HL-60 (cell line): ENCODE measurements at regions not wholly inside any gene's neighbourhood (a gene's known extent, or its start where the extent isn't known, plus 50 kb on each side); places are given as distances from the start of the nearest gene placed in this dataset.

Experiments
- DNase-seq, 2 experiments: peaks; one replicate each; pipeline ENCODE4 v3.0.0-alpha.2; 2010 to 2020; ENCODE audit warnings: low read depth in 1 of 2, low spot score in 1 of 2
- H3K27ac ChIP-seq: fragments of 250-450 bp; sonication (Bioruptor Pico); replicated peaks from 2 replicates; pipeline ENCODE4 v1.5.1; 2020; ENCODE audit warnings: mild to moderate bottlenecking, moderate library complexity
- H3K27me3 ChIP-seq: fragments of 250-450 bp; sonication (Bioruptor Pico); 2 replicates; pipeline ENCODE4 v1.5.1; 2021; ENCODE audit warnings: mild to moderate bottlenecking, moderate library complexity; ENCODE audit not compliant: insufficient read depth, poor library complexity, severe bottlenecking
- H3K4me3 ChIP-seq: replicated peaks from 2 replicates; pipeline ENCODE4 v1.5.1; 2011; ENCODE audit warnings: mild to moderate bottlenecking, control low read depth, low read length; ENCODE audit not compliant: insufficient read depth
- GABPA ChIP-seq: IDR thresholded peaks from 2 replicates; pipeline ENCODE4 v1.6.1; 2012; ENCODE audit warnings: low read depth
- POLR2AphosphoS5 ChIP-seq: IDR thresholded peaks from 2 replicates; pipeline ENCODE4 v1.6.1; 2012; ENCODE audit warnings: low read depth
- SPI1 ChIP-seq: IDR thresholded peaks from 2 replicates; pipeline ENCODE4 v1.6.1; 2012; ENCODE audit warnings: low read depth, mild to moderate bottlenecking, borderline replicate concordance
- TF ChIP-seq, protein P1 (sequence below): IDR thresholded peaks from one replicate; pipeline ENCODE4 v1.5.1; 2011; ENCODE audit warnings: low read length, control low read depth, inconsistent platforms; ENCODE audit not compliant: insufficient read depth
- TF ChIP-seq, protein P2 (sequence below): IDR thresholded peaks from 2 replicates; pipeline ENCODE4 v1.6.1; 2012; ENCODE audit warnings: low read depth; ENCODE audit not compliant: insufficient replicate concordance

DNA sequence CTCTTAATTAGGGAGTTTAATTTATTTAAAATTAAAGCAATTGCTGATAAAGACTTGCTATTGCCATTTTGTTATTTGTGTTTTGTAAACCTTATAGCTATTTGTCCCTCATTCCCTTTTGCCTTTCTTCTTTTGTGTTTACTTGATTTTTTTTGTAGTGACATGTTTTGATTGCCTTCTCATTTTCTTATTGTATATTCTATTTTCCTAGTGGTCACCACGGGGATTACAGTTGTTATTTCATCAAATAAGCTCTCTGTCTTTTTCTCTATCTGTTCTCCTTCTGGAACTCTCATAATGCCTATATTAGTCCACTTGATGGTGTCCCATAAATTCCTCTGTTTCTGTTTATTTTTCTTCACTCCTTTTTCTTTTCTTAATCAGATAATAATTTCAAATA is 64.4 kb upstream of the FRY start:
- Histone ChIP-seq H3K27ac (no peak overlapping the region), H3K27me3 (no peaks in the 10 kb centered on the region), H3K4me3 (no peak overlapping the region)
- no peak for DNase-seq
- TF ChIP-seq POLR2AphosphoS5, result no peak
- TF ChIP-seq GABPA, result no peak
- TF ChIP-seq, protein P1, sequence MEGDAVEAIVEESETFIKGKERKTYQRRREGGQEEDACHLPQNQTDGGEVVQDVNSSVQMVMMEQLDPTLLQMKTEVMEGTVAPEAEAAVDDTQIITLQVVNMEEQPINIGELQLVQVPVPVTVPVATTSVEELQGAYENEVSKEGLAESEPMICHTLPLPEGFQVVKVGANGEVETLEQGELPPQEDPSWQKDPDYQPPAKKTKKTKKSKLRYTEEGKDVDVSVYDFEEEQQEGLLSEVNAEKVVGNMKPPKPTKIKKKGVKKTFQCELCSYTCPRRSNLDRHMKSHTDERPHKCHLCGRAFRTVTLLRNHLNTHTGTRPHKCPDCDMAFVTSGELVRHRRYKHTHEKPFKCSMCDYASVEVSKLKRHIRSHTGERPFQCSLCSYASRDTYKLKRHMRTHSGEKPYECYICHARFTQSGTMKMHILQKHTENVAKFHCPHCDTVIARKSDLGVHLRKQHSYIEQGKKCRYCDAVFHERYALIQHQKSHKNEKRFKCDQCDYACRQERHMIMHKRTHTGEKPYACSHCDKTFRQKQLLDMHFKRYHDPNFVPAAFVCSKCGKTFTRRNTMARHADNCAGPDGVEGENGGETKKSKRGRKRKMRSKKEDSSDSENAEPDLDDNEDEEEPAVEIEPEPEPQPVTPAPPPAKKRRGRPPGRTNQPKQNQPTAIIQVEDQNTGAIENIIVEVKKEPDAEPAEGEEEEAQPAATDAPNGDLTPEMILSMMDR, result no peak
- TF ChIP-seq, protein P2, sequence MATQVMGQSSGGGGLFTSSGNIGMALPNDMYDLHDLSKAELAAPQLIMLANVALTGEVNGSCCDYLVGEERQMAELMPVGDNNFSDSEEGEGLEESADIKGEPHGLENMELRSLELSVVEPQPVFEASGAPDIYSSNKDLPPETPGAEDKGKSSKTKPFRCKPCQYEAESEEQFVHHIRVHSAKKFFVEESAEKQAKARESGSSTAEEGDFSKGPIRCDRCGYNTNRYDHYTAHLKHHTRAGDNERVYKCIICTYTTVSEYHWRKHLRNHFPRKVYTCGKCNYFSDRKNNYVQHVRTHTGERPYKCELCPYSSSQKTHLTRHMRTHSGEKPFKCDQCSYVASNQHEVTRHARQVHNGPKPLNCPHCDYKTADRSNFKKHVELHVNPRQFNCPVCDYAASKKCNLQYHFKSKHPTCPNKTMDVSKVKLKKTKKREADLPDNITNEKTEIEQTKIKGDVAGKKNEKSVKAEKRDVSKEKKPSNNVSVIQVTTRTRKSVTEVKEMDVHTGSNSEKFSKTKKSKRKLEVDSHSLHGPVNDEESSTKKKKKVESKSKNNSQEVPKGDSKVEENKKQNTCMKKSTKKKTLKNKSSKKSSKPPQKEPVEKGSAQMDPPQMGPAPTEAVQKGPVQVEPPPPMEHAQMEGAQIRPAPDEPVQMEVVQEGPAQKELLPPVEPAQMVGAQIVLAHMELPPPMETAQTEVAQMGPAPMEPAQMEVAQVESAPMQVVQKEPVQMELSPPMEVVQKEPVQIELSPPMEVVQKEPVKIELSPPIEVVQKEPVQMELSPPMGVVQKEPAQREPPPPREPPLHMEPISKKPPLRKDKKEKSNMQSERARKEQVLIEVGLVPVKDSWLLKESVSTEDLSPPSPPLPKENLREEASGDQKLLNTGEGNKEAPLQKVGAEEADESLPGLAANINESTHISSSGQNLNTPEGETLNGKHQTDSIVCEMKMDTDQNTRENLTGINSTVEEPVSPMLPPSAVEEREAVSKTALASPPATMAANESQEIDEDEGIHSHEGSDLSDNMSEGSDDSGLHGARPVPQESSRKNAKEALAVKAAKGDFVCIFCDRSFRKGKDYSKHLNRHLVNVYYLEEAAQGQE, result no peak
- no peak for TF ChIP-seq SPI1

DNA sequence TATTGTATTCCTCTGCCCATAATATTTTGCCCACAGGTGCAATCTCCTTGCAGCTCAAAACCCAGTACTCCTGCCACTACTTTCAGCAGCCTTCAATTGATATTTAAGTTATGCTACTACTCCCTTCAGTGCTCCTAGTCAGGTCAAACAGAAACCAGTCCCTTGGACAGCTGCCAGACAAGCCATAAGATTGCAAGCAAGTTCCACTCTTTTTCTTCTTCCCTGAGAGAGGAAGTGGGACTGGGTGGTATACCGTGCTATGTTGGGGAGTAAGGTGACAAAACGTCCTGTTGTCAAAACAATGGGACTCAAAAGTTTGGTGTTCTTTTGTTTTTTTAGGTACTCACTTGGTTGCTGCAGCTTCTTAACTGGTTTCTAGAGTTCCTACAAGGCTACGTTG is 63.1 kb upstream of the FRY start:
- DNase-seq, result peak; percentile 63 to 93
- Histone ChIP-seq H3K27ac (peak overlapping the region; percentile 51), H3K27me3 (no peaks in the 10 kb centered on the region), H3K4me3 (no peak overlapping the region)
- TF ChIP-seq POLR2AphosphoS5 (peak; percentile 32; the same call in 1 of the 2 replicates), SPI1 (peak; percentile 96), GABPA (no peak)
- TF ChIP-seq, protein P1, result no peak
- TF ChIP-seq, protein P2, result no peak

DNA sequence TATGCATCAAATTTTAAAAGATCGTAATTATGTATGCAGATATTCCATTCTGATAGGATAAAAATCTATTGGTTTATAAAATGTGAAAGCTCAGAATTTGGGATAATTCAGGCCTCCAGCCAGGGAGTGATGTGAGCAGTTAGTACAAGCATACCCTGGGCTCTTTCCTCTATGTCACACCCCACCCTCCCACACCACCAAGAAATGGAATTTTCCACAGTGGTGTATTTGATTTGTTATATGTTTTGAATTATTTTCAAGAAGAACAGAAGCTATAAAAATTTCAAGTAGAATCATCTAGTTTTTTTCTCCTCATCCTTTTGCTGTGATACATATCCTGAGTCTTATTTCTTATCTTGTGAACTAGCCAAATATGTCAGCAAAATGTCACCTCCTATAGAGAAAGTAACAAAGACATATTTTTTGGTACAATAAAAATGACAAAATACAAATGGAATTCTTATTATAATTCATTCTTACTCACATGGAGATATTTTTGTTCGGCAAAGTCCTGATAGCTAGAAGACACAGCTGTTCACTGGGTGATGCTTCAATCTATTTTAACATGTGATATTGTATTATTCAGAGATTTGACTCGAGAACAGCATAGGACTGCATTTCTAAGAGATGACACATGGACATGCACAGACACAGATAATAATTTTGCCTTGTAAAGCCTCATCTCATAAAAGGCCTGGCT is 61.2 kb upstream of the FRY start:
- DNase-seq, result no peak
- Histone ChIP-seq H3K27ac (no peak overlapping the region), H3K27me3 (no peaks in the 10 kb centered on the region), H3K4me3 (no peak overlapping the region)
- no peak for TF ChIP-seq GABPA
- TF ChIP-seq POLR2AphosphoS5, result no peak
- TF ChIP-seq, protein P1, result no peak
- no peak for TF ChIP-seq SPI1
- TF ChIP-seq, protein P2, result no peak
